Islet precursor cell (in vitro differentiated cells): ENCODE measurements at regions not wholly inside any gene's neighbourhood (a gene's known extent, or its start where the extent isn't known, plus 50 kb on each side); places are given as distances from the start of the nearest gene placed in this dataset.

ENCODE experiments used
- DNase-seq: peaks from one replicate; pipeline ENCODE4 v3.0.0-alpha.2; 2018

DNA sequence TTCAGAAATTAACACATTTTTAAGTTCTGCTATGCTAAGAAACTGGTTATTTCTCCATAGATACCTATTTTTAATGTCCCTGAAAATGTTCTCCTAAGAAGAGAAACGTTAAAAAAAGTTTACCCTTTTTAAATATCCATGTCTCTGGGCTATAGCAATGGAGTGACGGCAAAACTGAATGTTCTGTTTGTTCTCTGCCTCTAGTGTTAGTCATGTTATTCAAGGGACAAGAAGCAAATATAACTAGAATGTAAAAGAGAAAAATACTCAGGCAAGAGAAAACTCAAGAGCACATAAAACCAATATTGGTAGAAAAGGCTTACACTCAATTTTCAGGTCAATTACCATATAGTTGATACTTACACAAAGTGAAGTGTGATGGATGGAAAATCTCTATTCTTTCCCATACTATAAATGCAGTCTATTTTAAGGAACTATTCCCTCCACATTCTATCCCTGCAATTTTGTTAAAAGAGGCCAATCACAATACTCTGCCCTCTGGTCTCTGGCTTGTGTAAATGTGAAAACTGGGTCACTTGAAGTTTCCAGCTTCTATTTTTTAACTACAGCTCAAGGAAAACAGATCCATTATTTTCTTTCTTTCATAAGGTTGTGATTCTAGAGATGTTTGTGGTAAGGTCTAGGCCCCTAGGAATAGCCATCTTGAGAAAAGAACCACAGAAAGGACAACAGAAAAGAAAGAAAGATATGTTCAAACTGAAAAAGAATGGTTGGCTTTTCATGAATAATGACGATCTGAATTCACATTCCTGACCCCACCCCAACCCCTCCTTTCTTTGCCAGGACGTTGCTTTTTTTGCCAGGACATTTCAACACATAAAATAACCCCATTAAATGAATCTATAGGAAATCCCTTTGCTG is 200.3 kb upstream of the FAM83B start:
- no peak for DNase-seq

DNA sequence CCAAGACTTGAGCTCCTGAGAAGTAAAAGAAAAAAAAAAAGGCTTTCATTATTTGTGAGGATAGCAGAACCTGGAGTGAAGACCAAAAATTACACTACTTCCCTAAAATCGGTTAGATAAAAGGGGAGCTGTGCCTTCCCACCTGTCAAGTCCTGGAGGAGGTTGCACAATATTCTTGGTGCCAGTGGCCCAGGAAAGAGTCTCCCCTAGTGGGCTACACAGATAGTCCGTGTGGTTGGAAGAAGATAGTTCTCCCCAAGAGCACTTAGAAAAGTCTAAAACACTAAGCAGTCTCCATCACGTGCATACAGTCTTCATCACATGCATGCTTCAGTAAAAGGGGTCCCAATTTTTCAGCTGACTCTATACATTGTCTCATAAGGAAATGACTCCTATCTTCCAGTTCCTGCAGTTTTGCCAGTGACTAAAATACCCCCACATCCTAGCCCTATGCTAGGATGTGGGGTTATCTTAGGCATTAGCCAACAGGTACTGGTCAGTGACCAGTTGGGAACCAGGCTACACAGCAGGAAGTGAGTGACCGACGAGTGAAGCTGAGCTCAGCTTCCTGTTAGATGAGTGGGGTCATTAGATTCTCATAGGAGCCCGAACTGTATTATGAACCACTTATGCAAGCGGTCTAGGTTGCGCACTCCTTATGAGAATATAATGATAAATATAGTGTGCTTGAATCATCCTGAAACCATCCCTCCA is 199.5 kb upstream of the FAM83B start:
- no peak for DNase-seq

DNA sequence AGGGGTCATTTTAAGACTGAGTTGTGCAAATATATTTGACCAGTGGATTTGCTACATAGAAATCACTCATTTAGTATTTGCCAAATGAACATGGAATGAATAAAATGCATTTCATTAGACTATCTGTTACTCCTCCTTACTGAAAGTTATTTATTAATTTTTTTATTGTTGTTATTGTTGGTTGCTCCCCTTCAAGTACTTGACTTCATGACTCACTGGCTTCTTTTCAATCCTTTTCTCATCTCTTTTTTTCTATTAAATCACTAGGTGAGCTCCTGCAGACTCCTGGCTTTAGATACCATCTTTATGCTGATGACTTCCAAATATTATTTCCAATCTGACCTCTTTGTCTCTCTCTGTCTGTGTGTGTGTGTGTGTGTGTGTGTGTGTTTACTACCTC is 192.2 kb upstream of the FAM83B start:
- no peak for DNase-seq

DNA sequence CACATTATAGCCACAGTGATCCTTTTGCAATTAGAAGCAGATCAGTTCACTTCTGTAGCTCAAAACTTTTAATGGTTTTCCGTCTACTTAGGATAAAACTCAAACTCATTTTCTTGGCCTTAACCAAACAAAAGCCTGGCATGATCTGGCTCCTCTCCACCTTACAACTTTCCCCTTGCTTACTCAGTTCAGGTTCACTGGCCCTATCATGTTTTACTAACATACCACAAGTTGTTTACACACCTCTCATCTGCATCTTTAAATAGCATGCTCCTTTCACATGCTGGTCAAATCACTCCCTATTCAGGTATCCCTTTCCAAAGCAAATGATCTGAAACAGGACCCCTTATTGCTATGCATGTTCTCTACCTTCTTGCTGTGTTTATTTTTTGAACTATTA is 191.4 kb upstream of the FAM83B start:
- no peak for DNase-seq

DNA sequence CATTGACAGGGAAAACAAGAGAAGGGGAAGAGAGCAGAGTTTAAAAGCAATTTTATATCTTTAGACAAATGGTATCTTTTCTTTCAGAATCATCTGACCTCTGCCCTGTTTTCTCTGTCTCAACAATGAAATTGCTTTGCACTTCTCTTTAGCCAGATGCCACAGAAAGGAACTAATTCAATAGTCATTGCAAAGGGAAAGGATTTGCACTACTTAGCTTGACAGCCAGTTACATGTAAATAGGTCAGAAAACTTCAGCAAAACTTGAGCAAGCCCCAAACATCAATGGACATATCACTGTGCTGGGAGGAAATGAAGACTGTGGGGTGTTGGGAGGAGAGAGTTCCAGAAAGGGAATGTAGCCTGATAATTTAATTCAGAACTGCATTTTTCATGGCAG is 181.3 kb upstream of the FAM83B start:
- no peak for DNase-seq

DNA sequence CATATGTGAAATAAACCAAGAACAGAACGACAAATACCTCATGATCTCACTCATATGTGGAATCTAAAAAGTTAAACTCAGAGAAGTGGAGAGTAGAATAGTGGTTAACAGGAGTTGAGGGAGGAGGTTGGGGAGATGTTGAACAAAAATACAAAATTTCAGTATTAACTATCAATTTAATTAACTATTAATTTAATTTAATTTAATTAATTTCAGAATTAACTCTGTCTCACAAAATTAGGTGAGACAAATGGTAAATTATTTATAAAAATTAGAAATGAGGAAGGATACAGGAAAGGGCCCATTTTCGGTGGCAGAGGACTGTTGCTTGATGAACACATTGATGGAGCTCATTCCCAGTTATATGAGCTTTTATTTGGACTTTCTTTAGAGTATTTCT is 166.0 kb upstream of the FAM83B start:
- DNase-seq: no peak

DNA sequence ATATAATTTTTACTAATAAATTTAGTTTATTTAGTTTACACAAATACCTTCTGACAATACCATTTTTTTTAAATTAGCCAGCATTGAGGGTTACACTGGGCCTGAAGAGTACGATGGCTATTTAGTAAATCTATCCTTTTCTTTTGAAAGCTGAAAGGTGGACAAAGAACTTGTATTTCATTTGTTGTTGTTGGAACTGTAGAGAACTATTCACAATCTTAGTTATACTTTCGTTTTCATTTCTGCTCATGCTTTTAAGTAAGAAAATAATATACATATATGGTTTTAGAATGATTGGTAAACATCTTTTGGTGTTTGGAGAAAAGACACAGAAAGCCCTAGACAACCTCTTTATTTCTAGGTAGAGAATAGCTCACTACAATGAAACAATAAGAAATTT is 165.3 kb upstream of the FAM83B start:
- DNase-seq: no peak

DNA sequence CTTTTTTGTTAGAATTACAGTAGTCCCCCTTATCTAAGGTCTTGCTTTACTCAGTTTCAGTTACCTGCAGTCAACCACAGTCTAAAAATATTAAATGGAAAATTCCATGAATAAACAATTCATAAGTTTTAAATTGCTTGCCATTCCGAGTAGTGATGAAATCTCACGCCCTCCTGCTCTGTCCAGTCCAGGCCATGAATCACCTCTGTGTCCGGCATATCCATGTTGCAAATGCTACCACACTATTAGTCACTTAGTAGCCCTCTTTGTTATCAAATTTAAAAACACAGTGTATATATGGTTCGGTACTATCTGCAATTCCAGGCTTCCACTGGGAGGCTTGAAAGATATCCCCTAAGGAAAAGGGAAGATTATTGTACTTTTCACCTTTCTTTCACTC is 164.6 kb upstream of the FAM83B start:
- DNase-seq: no peak

DNA sequence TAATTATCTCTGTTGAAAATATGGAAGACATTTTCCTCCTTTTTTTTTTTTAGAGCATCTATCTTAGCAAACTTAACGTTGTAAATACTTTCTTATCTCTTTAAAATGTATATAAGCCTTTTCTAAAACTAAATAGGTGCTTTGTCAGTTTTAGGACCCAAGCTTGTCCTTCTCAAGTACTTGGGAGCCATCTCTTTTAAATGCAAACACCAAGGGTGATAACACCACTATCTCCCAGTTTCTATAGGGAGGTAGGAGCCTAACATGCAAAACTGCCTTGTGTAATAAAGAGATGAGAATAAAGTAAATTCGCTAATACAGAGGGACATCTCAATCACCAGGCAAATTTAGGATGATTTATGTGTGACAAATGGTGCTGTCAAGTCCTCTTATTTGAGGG is 157.0 kb upstream of the FAM83B start:
- DNase-seq: no peak

DNA sequence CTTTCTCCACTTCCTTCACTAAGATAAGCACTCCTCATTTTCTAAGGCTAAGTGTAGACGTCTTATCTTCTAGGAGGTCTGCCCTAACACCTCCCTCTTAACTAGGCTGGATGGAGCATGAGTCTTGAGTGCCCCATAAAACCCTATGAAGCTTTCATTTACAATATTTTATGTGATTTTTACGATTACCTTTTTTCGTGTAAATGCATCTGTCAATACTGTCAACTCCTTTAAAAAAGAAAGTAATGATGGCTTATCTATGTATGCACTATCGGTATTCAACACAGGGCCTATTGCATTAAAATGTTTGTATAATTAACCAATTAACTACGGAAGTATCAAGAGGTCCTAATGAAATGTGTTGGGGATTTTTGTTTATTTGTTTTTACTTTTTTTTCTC is 156.0 kb upstream of the FAM83B start:
- DNase-seq: no peak

DNA sequence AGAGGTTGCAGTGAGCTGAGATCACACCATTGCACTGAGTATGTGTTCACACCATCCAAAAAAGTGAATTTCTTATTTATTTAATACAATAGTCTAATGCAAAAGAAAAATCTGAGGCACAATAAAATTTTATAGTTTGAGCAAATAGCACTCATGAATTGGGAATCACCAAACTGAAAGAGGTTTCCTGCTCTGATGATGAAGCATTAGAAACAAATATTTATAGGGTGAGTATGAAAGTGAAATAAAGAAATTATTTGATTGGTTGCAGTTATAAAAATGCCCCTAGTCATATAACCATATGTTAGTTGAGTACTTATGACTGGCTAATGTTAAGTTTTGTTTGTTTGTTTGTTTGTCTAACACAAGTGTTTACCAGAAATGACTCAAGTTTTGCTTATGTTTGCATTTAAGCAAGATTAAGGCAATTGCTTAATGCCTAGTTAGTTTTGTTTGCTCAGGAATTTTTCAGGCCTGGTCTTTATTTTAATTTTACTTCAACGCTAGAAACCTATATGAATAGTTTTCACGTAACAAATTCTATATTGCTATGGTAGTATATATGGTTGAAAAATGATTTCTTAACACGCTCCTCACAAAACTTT is 151.5 kb upstream of the FAM83B start:
- no peak for DNase-seq

DNA sequence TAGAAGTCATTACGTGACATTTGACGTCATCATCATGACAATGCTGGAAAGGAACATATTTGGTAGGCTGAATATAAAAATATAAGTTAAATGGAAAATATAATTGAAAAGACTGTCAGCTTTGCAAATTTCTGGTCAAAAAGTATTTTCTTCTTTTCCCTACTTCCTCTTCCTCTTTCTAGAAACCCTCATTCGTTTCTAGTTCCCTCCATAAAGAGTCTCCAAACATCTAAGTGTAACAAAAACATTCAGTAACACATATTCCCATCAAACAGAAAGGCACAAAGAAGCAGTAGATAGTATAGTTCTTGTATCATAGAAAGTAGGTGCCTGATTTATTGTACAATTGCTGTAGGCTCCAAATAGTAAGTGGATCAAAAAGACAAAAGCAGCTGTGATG is 150.8 kb upstream of the FAM83B start:
- no peak for DNase-seq

DNA sequence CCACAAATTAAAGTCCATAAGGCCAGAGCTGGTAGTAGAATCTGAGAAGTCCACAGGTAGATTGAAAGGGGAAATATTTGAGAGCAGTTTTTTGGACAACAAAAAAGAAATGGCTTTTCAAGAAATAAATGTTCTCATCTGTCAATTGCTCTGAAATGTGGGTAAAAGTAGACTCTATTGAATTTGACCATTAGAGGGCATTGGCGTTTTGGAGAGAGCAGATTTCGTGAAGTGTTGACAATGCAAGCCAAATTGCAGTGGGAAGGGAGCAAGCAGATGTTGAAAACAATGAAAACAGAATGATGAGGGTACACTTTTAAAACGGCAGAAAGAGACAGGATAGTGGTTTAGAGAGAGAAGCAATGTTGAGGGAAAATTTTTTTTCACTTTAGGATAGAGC is 149.1 kb upstream of the FAM83B start:
- no peak for DNase-seq

DNA sequence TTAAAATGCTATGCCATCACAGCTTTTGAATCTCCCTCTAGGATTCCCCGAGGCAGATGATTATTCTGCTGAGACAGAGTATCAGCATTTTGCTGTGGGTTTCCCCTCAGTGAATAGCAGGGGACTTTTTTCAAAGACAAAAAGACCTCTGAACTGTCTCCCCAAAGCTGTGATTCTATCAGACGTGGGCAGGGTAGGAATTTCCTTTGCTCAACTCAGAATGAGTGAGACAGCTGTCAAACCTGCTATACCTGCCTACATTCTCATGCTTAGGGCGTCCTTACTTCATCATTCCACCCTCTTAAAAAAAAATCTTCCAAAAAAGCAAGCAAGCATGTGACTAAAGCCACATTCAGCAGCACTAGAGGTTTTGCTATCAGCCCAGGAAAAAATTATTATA is 147.6 kb upstream of the FAM83B start:
- peak; percentile 77 for DNase-seq

DNA sequence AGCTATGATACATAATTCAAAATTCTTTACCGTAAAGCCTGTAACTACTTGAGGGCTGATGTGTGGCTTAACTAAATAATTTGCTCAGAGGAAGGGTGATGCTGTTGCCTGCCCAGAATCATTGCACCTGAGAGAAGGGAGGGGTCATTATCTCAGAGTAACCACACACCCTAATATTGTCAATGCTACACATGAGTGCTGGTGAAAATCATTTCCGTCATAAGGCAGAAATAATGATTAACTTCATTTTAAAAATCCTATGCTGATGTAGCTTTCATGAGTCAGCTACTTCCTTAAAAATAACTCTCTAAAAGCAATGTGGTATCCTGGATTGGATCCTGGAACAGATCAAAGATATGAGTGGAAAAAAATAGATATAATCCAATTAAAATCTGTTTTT is 146.4 kb upstream of the FAM83B start:
- no peak for DNase-seq

DNA sequence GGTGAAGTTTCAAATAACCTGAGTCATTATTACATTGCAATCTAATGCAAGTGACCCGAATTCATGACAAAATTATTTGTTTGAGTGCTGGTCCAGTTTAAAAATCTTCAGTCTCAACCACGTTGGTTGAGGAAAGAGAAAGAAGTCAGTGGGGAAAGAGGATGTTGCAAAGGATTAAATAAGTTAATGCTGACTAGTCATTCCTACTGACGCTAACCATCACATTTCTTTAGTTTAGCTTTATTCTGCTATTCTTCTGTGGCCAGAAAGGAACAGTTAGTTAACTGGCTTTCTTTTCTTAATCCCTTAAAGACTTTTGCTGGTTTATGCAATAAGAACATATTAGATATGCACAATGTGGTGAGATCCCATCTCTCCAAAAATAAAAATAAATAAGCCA is 143.8 kb upstream of the FAM83B start:
- DNase-seq: no peak

DNA sequence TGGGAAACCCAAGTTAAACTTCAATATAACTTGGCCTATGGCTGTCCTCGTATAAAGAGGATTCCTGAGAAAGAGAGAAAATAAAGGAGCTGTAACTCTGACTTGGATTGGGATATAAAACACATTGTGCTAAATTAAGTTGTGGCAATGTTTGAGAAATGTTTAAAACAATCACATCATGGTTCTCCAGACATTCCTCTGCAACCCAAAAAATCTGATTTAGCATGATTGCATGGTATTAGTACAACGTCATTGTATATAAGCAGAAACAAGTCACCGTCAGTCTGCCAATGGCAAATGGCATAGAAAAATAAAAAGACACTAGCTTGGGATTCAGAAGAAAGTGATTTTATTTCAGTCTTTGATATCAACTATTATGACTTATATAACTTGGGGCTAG is 140.2 kb upstream of the FAM83B start:
- DNase-seq: no peak

DNA sequence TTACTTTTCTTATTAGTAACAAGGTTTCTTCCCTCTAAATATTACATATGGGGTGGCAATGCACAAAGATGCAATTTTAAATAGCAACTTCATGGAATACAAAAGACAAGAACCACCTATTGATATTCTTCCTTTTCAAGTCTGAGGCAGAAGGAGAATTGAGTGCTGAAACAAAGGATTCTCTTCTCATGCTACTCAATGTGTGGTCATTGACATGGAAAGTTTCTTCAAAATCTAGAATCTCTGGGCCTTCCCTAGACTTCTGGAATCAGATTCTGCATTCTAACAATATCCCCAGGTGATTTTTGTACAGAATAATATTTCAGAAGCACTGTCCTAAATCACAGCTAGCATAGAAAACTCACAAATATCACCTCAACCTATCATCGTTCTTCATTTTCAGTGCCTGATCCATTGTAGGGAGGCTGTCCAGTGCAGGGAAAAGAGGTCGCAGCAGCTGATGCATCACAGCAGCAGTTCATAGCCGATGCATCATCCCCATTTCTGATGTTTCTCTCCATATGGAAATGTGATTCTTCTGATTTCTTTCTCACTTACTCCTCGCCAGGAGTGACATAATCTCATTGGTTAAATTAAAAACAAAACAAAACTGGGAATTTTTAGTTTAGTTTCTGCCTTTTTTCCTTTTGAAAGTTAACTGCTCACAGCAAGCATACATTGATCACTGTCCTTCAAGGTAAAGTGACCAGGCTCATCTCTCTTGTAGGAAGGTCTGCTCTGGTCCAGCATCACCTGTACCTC is 139.5 kb upstream of the FAM83B start:
- DNase-seq: no peak

DNA sequence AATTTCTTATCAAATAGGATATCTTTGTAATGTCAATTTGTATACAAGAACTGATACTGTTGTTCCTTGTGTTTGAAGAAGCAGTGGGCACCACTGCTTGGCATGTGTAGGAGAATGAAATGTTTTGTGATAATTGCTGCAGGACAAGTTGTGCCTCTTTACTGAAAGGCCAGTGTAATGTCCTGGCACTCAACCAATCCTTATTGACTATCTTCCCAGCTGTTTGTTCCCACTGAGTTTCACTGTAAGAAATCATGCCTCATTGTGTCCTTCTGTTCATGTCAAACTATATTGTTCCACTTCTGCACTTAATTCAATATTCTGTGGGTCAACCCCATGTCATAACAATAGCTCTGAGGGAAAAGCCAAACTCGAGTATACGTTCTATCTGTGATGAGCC is 136.1 kb upstream of the FAM83B start:
- no peak for DNase-seq

DNA sequence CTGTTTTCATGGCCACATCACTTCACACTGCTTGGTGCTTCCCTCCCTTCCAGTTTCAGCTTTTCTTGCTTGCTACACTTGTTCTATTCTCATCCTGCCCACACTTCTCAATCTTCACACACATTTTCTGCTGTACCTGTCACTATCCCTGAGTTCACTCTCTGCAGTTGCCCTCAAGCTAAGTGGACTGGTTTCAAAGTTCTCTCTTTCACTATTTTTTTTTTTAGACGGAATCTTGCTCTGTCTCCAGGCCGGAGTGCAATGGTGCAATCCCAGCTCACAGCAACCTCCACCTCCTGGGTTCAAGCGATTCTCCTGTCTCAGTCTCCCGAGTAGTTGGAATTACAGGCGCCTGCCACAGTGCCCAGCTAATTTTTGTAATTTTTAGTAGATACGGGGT is 130.6 kb upstream of the FAM83B start:
- DNase-seq: no peak

DNA sequence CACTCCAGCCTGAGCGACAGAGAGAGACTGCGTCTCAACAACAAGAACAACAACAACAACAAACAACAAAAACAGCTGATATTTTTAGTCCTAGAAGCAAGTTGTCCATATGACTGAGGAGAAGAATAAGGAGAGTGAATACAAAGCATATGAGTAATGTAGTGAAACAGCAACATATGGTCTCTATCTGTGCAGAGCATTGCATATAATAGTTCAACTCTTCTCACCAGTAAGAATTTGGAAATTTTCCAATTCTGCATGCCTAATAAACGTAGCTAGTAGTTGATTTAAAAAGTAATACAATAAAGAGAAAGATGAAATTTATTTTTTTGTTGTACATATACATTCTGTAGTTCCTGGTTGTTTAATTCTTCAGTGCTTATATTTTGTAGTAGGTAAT is 129.7 kb upstream of the FAM83B start:
- DNase-seq: no peak

DNA sequence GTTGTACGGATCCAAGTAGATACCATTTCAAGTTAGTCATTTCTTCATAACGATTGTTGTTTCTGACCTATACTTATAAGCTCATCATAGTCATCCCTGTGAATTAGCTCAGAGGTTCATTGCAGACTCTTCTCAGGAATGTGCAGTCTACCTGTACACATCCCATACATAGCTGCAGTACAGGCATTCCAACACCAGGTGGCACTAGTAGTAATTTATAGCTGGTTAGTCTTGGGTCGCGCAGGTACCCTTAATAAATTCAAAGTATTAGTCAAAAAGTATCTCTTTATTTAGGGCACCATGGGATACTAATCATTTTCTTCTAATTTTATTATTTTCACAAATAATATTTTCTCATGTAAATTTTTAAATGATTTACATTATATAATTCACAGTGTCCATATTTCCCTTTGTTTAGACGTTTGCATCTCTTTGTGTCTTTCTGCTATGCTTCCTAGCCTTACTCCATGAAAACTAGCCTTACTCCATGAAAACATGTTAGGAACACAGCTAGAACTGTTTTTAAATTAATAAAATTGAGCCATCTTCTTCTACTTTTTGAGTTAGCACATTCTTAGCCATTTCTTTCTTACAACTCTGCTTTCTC is 128.6 kb upstream of the FAM83B start:
- DNase-seq: peak; percentile 83

DNA sequence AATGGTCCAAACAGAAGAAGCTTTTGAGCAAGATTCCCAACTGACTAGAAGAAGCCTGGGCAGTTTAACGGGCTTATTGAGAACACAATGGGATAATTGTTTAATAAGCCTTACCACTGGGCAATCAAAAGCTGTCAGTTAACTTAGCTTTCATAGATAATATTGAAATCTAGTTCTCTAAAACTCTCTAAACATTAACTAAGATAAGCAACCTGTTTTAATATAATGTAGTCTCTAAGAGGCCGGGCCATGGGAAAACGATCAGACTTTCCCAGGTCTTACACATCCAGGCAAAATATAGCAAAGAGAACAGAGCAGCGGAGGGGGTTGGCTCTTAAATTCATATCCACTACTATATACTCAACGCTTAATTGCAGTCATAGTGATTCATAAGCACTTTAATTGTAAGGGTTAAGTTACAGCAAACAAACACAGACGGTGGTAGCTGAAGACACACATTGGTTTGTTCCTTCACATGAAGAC is 128.0 kb upstream of the FAM83B start:
- no peak for DNase-seq
